Mammary epithelial cell (primary cell): ENCODE measurements at regions not wholly inside any gene's neighbourhood (a gene's known extent, or its start where the extent isn't known, plus 50 kb on each side); places are given as distances from the start of the nearest gene placed in this dataset.

Experiments used
- CTCF ChIP-seq, 2 donors: IDR thresholded peaks in 1 of 2; conservative IDR thresholded peaks in 1 of 2; 2 replicates each; pipeline ENCODE4 v1.5.1; 2011 to 2012; ENCODE audit warnings: inconsistent platforms in 2 of 2, low read length in 2 of 2, mild to moderate bottlenecking in 2 of 2, control low read depth in 1 of 2, low read depth in 1 of 2; ENCODE audit not compliant: insufficient read depth in 1 of 2; ENCODE audit errors: extremely low read depth in 1 of 2
- EZH2 ChIP-seq: IDR thresholded peaks from 2 replicates; pipeline ENCODE4 v1.6.1; 2012; ENCODE audit warnings: low read length, inconsistent platforms, borderline replicate concordance

GRCh38 chr16:63385714-63386432 is 1349.6 kb upstream of the CDH8 start:
- no peak for TF ChIP-seq CTCF (conservative IDR thresholded peaks at IDR 0.05 in 1 of 2, IDR thresholded peaks at IDR 0.05 in 1 of 2; ENCODE audit: extremely low read depth in 1 of 2, insufficient read depth in 1 of 2, low read depth in 1 of 2, low read length in 2 of 2)
- no peak for TF ChIP-seq EZH2
